ENCODE measurements at regions not wholly inside any gene's neighbourhood (a gene's known extent, or its start where the extent isn't known, plus 50 kb on each side); places are given as distances from the start of the nearest gene placed in this dataset.

GRCh38 chr5:28558196-28558595, 1519.8 kb upstream of the CDH9 start:
- no peak for TF ChIP-seq CTCF (IDR thresholded peaks at IDR 0.05)
- H3K9me3 ChIP-seq, result no peaks in the 10 kb centered on the region
- DNase-seq (ENCODE audit: low spot score), result no peak
- H3K27me3 ChIP-seq (replicated peaks; ENCODE audit: insufficient read depth), result no peaks in the 10 kb centered on the region
- H3K4me3 ChIP-seq, result no peak overlapping the region
- no peak for ATAC-seq (ENCODE audit: insufficient number of reproducible peaks, low FRiP score, low read depth)
- H3K36me3 ChIP-seq, result no peaks in the 10 kb centered on the region
- H3K27ac ChIP-seq, result no peak overlapping the region
- H3K4me1 ChIP-seq (ENCODE audit: control insufficient read depth in 1 of 2, low read depth in 2 of 2), result no peaks in the 10 kb centered on the region

- Histone ChIP-seq H3K27me3 (replicated peaks; ENCODE audit: insufficient read depth) (no peaks in the 10 kb centered on the region), H3K9me3 (no peaks in the 10 kb centered on the region), H3K27ac (no peak overlapping the region), H3K4me1 (ENCODE audit: control insufficient read depth in 1 of 2, low read depth in 2 of 2) (no peaks in the 10 kb centered on the region), H3K4me3 (no peak overlapping the region), H3K36me3 (no peaks in the 10 kb centered on the region)
- ATAC-seq (ENCODE audit: insufficient number of reproducible peaks, low FRiP score, low read depth) (no peak), DNase-seq (ENCODE audit: low spot score) (no peak)
- no peak for TF ChIP-seq CTCF (IDR thresholded peaks at IDR 0.05)
Observed at GRCh38 chr5:28557114-28557513, 1518.7 kb upstream of the CDH9 start.

- ATAC-seq (ENCODE audit: insufficient number of reproducible peaks, low FRiP score, low read depth) (no peak), DNase-seq (ENCODE audit: low spot score) (no peak)
- Histone ChIP-seq H3K9me3 (no peaks in the 10 kb centered on the region), H3K4me1 (ENCODE audit: control insufficient read depth in 1 of 2, low read depth in 2 of 2) (no peaks in the 10 kb centered on the region), H3K27ac (no peak overlapping the region), H3K36me3 (no peaks in the 10 kb centered on the region), H3K4me3 (no peak overlapping the region), H3K27me3 (replicated peaks; ENCODE audit: insufficient read depth) (no peaks in the 10 kb centered on the region)
- TF ChIP-seq CTCF (IDR thresholded peaks at IDR 0.05), result no peak
Observed at GRCh38 chr5:28549588-28549987, 1511.2 kb upstream of the CDH9 start.

- no peak for ATAC-seq (ENCODE audit: insufficient number of reproducible peaks, low FRiP score, low read depth)
Observed at GRCh38 chr5:28548856-28549255, 1510.5 kb upstream of the CDH9 start.

GRCh38 chr5:28544501-28544900, 1506.1 kb upstream of the CDH9 start:
- ATAC-seq (ENCODE audit: insufficient number of reproducible peaks, low FRiP score, low read depth), result no peak
- no peak overlapping the region for H3K27ac ChIP-seq
- no peak overlapping the region for H3K4me3 ChIP-seq
- DNase-seq (ENCODE audit: low spot score), result no peak
- no peaks in the 10 kb centered on the region for H3K9me3 ChIP-seq
- H3K4me1 ChIP-seq (ENCODE audit: control insufficient read depth in 1 of 2, low read depth in 2 of 2), result no peaks in the 10 kb centered on the region
- no peaks in the 10 kb centered on the region for H3K36me3 ChIP-seq
- TF ChIP-seq CTCF (IDR thresholded peaks at IDR 0.05), result no peak
- no peaks in the 10 kb centered on the region for H3K27me3 ChIP-seq (replicated peaks; ENCODE audit: insufficient read depth)

More at GRCh38 chr5:28548856-28549255, 1510.5 kb upstream of the CDH9 start:
- no peak for DNase-seq (ENCODE audit: low spot score)
- Histone ChIP-seq H3K27me3 (replicated peaks; ENCODE audit: insufficient read depth) (no peaks in the 10 kb centered on the region), H3K36me3 (no peaks in the 10 kb centered on the region), H3K27ac (no peak overlapping the region), H3K4me1 (ENCODE audit: control insufficient read depth in 1 of 2, low read depth in 2 of 2) (no peaks in the 10 kb centered on the region), H3K4me3 (no peak overlapping the region), H3K9me3 (no peaks in the 10 kb centered on the region)
- no peak for TF ChIP-seq CTCF (IDR thresholded peaks at IDR 0.05)
